VCaP (cell line): ENCODE measurements at regions not wholly inside any gene's neighbourhood (a gene's known extent, or its start where the extent isn't known, plus 50 kb on each side); places are given as distances from the start of the nearest gene placed in this dataset.

Experiments
- H3K27ac ChIP-seq: fragments of 450-650 bp; 2 replicates; pipeline ENCODE4 v1.5.1; 2017
- CTCF ChIP-seq: fragments of 450-650 bp; conservative IDR thresholded peaks from 2 replicates; pipeline ENCODE4 v1.5.1; 2017; ENCODE audit warnings: mild to moderate bottlenecking, moderate library complexity

GRCh38 chr9:26523577-26523976, 369.0 kb downstream of the CAAP1 start:
- no peak for TF ChIP-seq CTCF
- H3K27ac ChIP-seq = peak overlapping the region; percentile 63

GRCh38 chr9:26520141-26520540, 372.5 kb downstream of the CAAP1 start:
- no peak for TF ChIP-seq CTCF
- no peak overlapping the region for H3K27ac ChIP-seq

- H3K27ac ChIP-seq = no peak overlapping the region
- TF ChIP-seq CTCF = no peak
These were observed 375.7 kb downstream of the CAAP1 start for GRCh38 chr9:26516773-26517343.

- no peak for TF ChIP-seq CTCF
- H3K27ac ChIP-seq = no peak overlapping the region
These were observed 378.9 kb downstream of the CAAP1 start for GRCh38 chr9:26513730-26514129.

GRCh38 chr9:26510137-26510536, 382.5 kb downstream of the CAAP1 start:
- no peak overlapping the region for H3K27ac ChIP-seq
- TF ChIP-seq CTCF = no peak

- TF ChIP-seq CTCF = no peak
- no peak overlapping the region for H3K27ac ChIP-seq
These were observed 383.7 kb downstream of the CAAP1 start for GRCh38 chr9:26508897-26509296.

- no peak for TF ChIP-seq CTCF
- H3K27ac ChIP-seq = no peak overlapping the region
These were observed 388.5 kb downstream of the CAAP1 start for GRCh38 chr9:26504057-26504456.
